IMR-90 (cell line): ENCODE measurements at regions not wholly inside any gene's neighbourhood (a gene's known extent, or its start where the extent isn't known, plus 50 kb on each side); places are given as distances from the start of the nearest gene placed in this dataset.

Experiments used
- ATAC-seq: fragments of 200-7000 bp; cut with Tn5 transposase; 2 replicates; pipeline ENCODE4 v1.9.1; 2020; ENCODE audit warnings: low read depth, mild to moderate bottlenecking, moderate library complexity
- BruUV-seq: library from RNA; stranded (reverse); fragments of 400-500 nt; replicated peaks from 2 replicates; lab custom pipeline; 2021; lab: Mats Ljungman, UMichigan
- CTCF ChIA-PET: fragments of 300-600 bp; formaldehyde crosslinking; extraction: SDS; loops from one replicate; lab custom pipeline; 2021; ENCODE audit warnings: antibody characterized with exemption; lab: Yijun Ruan, JAX
- POLR2A ChIA-PET: fragments of 300-600 bp; sonication (Branson Sonifier 250); formaldehyde crosslinking; loops from one replicate; lab custom pipeline; 2022; ENCODE audit warnings: antibody characterized with exemption; ENCODE audit not compliant: unreplicated experiment; lab: Charles Lee
- DNase-seq: peaks from one replicate; pipeline ENCODE4 v3.0.0; 2013
- H2AFZ ChIP-seq: replicated peaks from 2 replicates; pipeline ENCODE3; 2013; ENCODE audit warnings: low read length, mild to moderate bottlenecking; ENCODE audit not compliant: poor library complexity
- H2AK5ac ChIP-seq: 2 replicates; pipeline ENCODE4 v1.6.1; 2013; ENCODE audit warnings: low read depth, low read length, inconsistent platforms
- H2AK9ac ChIP-seq: replicated peaks from 2 replicates; pipeline ENCODE3; 2013; ENCODE audit warnings: mild to moderate bottlenecking, low read depth, low read length, moderate library complexity; ENCODE audit not compliant: poor library complexity
- H2BK120ac ChIP-seq: 2 replicates; pipeline ENCODE4 v1.6.1; 2013; ENCODE audit warnings: low read depth, low read length, inconsistent platforms
- H2BK15ac ChIP-seq: 3 replicates; pipeline ENCODE4 v1.6.1; 2013; ENCODE audit warnings: low read depth, low read length, inconsistent platforms
- H2BK20ac ChIP-seq: 2 replicates; pipeline ENCODE4 v1.6.1; 2013; ENCODE audit warnings: low read depth, mild to moderate bottlenecking, inconsistent platforms, low read length, moderate library complexity
- H2BK5ac ChIP-seq: 2 replicates; pipeline ENCODE4 v1.6.1; 2013; ENCODE audit warnings: mild to moderate bottlenecking, low read depth, low read length, inconsistent platforms; ENCODE audit not compliant: poor library complexity, severe bottlenecking
- H3K14ac ChIP-seq: replicated peaks from 2 replicates; pipeline ENCODE4 v1.6.1; 2013; ENCODE audit warnings: low read depth, low read length, inconsistent platforms
- H3K18ac ChIP-seq: 2 replicates; pipeline ENCODE4 v1.6.1; 2013; ENCODE audit warnings: low read depth, low read length, control low read depth
- H3K23ac ChIP-seq: 2 replicates; pipeline ENCODE4 v1.6.1; 2013; ENCODE audit warnings: low read depth, low read length, inconsistent platforms
- H3K27ac ChIP-seq: 2 replicates; pipeline ENCODE4 v1.5.1; 2013; ENCODE audit warnings: mild to moderate bottlenecking, control low read depth, low read length; ENCODE audit not compliant: insufficient read depth
- H3K27me3 ChIP-seq: 2 replicates; pipeline ENCODE4 v1.6.1; 2013; ENCODE audit warnings: low read length; ENCODE audit not compliant: control insufficient read depth, insufficient read depth
- H3K36me3 ChIP-seq: 2 replicates; pipeline ENCODE4 v1.6.1; 2013; ENCODE audit warnings: low read length, mixed read lengths; ENCODE audit not compliant: control insufficient read depth, insufficient read depth
- H3K4ac ChIP-seq: 2 replicates; pipeline ENCODE4 v1.6.1; 2013; ENCODE audit warnings: low read depth, low read length, inconsistent platforms
- H3K4me1 ChIP-seq: 2 replicates; pipeline ENCODE4 v1.6.1; 2013; ENCODE audit warnings: low read length, mixed read lengths; ENCODE audit not compliant: control insufficient read depth, insufficient read depth
- H3K4me2 ChIP-seq: 2 replicates; pipeline ENCODE4 v1.6.1; 2013; ENCODE audit warnings: low read depth, mild to moderate bottlenecking, control low read depth, low read length, moderate library complexity
- H3K4me3 ChIP-seq: 2 replicates; pipeline ENCODE4 v1.5.1; 2013; ENCODE audit warnings: low read depth, mild to moderate bottlenecking, control low read depth, low read length, moderate library complexity; ENCODE audit not compliant: insufficient read depth
- H3K56ac ChIP-seq: 2 replicates; pipeline ENCODE4 v1.6.1; 2013; ENCODE audit warnings: low read length, inconsistent platforms; ENCODE audit not compliant: insufficient read depth; ENCODE audit errors: extremely low read depth
- H3K79me1 ChIP-seq, 2 experiments: 2 replicates each; pipeline ENCODE4 v1.6.1; 2013; ENCODE audit warnings: low read length in 2 of 2, inconsistent platforms in 1 of 2, low read depth in 1 of 2
- H3K9ac ChIP-seq: 2 replicates; pipeline ENCODE4 v1.6.1; 2013; ENCODE audit warnings: low read depth, low read length, control low read depth
- H3K9me1 ChIP-seq: 2 replicates; pipeline ENCODE4 v1.6.1; 2013; ENCODE audit warnings: low read length, inconsistent platforms; ENCODE audit not compliant: insufficient read depth
- H3K9me3 ChIP-seq: 2 replicates; pipeline ENCODE4 v1.6.1; 2013; ENCODE audit warnings: low read length; ENCODE audit not compliant: control insufficient read depth, insufficient read depth
- H4K20me1 ChIP-seq: 2 replicates; pipeline ENCODE4 v1.6.1; 2013; ENCODE audit warnings: low read length, inconsistent platforms; ENCODE audit not compliant: insufficient read depth
- H4K5ac ChIP-seq: 2 replicates; pipeline ENCODE4 v1.6.1; 2013; ENCODE audit warnings: mild to moderate bottlenecking, low read depth, low read length, control low read depth
- H4K8ac ChIP-seq, 2 experiments: 2 replicates each; pipeline ENCODE4 v1.6.1; 2013; ENCODE audit warnings: low read depth in 2 of 2, low read length in 2 of 2, control low read depth in 1 of 2, inconsistent platforms in 1 of 2
- H4K91ac ChIP-seq: 2 replicates; pipeline ENCODE4 v1.6.1; 2013; ENCODE audit warnings: low read depth, low read length, inconsistent platforms; ENCODE audit not compliant: insufficient read depth
- BHLHE40 ChIP-seq: fragments of 150-350 bp; IDR thresholded peaks from 2 replicates; pipeline ENCODE4 v1.6.1; 2016; ENCODE audit warnings: mild to moderate bottlenecking, low read depth, low read length
- CHD1 ChIP-seq: IDR thresholded peaks from 2 replicates; pipeline ENCODE4 v1.6.1; 2012; ENCODE audit warnings: low read depth, low read length, improper control_type of control experiment
- MAFK ChIP-seq: IDR thresholded peaks from 2 replicates; pipeline ENCODE4 v1.6.1; 2012; ENCODE audit warnings: low read depth, low read length, improper control_type of control experiment
- MAZ ChIP-seq: IDR thresholded peaks from 2 replicates; pipeline ENCODE4 v1.6.1; 2012; ENCODE audit warnings: low read depth, mild to moderate bottlenecking, low read length, improper control_type of control experiment, moderate library complexity, borderline replicate concordance
- MXI1 ChIP-seq: IDR thresholded peaks from 2 replicates; pipeline ENCODE4 v1.6.1; 2012; ENCODE audit warnings: low read depth, mild to moderate bottlenecking, low read length, moderate library complexity, borderline replicate concordance
- POLR2A ChIP-seq: IDR thresholded peaks from 2 replicates; pipeline ENCODE4 v1.6.1; 2012; ENCODE audit warnings: mild to moderate bottlenecking, low read depth, low read length
- RAD21 ChIP-seq: IDR thresholded peaks from 2 replicates; pipeline ENCODE4 v1.6.1; 2012; ENCODE audit warnings: low read length, improper control_type of control experiment
- RCOR1 ChIP-seq: IDR thresholded peaks from 2 replicates; pipeline ENCODE4 v1.6.1; 2012; ENCODE audit warnings: mild to moderate bottlenecking, low read length, improper control_type of control experiment; ENCODE audit not compliant: insufficient replicate concordance
- RFX5 ChIP-seq: IDR thresholded peaks from 2 replicates; pipeline ENCODE4 v1.8.0; 2012; ENCODE audit warnings: low read depth, mild to moderate bottlenecking, low read length, moderate library complexity
- SMC3 ChIP-seq: fragments of 150-350 bp; IDR thresholded peaks from 2 replicates; pipeline ENCODE4 v1.6.1; 2016; ENCODE audit warnings: low read depth, mild to moderate bottlenecking, antibody characterized with exemption, low read length, moderate library complexity
- USF2 ChIP-seq: fragments of 150-350 bp; IDR thresholded peaks from 2 replicates; pipeline ENCODE4 v1.6.1; 2017; ENCODE audit warnings: mild to moderate bottlenecking, antibody characterized with exemption, low read length, low read depth
- WGBS, 2 experiments: methylation state at CpG; one replicate each; pipeline versions ENCODE4 v1.1.5 to v1.1.7; 2013; ENCODE audit warnings: missing lambda C conversion rate in 2 of 2; ENCODE audit not compliant: insufficient read length in 1 of 2; ENCODE audit errors: extremely low coverage in 2 of 2; 5-methylcytosine and 5-hydroxymethylcytosine counted together
- dilution Hi-C: fragments of 300-500 bp; cut with HindIII; formaldehyde crosslinking; loops from one replicate; pipeline ENCODE4 v1.14.3; 2018; ENCODE audit warnings: low sequenced_read_pairs; ENCODE audit not compliant: unreplicated experiment
- in situ Hi-C: fragments of 300-500 bp; cut with MboI; formaldehyde crosslinking; loops from 3 replicates; pipeline ENCODE4 v1.14.3; 2019; ENCODE audit warnings: low sequenced_read_pairs, inconsistent platforms, mixed read lengths
- intact Hi-C: fragments of 100-400 bp; cut with micrococcal nuclease; formaldehyde crosslinking; loops from 2 replicates; pipeline ENCODE4 v1.10.0; 2022

- no TSS peak for BruUV-seq
- no peak overlapping the region for H3K4ac ChIP-seq
- H3K4me3 ChIP-seq: no peak overlapping the region
- no peak overlapping the region for H2AK9ac ChIP-seq
- no peak for DNase-seq
- H2AK5ac ChIP-seq: no peak overlapping the region
- intact Hi-C loops (no loop called here), dilution Hi-C loops (no loop called here), in situ Hi-C loops (no loop called here)
- H3K27me3 ChIP-seq: no peaks in the 10 kb centered on the region
- no peak overlapping the region for H3K27ac ChIP-seq
- H3K79me1 ChIP-seq: no peaks in the 10 kb centered on the region
- no peaks in the 10 kb centered on the region for H3K36me3 ChIP-seq
- H2BK5ac ChIP-seq: no peak overlapping the region
- no peaks in the 10 kb centered on the region for H3K4me1 ChIP-seq
- no peak for ATAC-seq
- H2AFZ ChIP-seq: no peak overlapping the region
- no peak overlapping the region for H3K23ac ChIP-seq
- no peak overlapping the region for H3K9ac ChIP-seq
- no peak overlapping the region for H3K56ac ChIP-seq
- no peak overlapping the region for H2BK120ac ChIP-seq
- no peak for TF ChIP-seq CHD1
- no peak for TF ChIP-seq RFX5
- no peak for TF ChIP-seq BHLHE40
- no peak for TF ChIP-seq MAZ
- TF ChIP-seq RAD21: no peak
- TF ChIP-seq MAFK: no peak
- TF ChIP-seq RCOR1: no peak
- TF ChIP-seq USF2: no peak
- TF ChIP-seq MXI1: no peak
- TF ChIP-seq POLR2A: no peak
- no peak for TF ChIP-seq SMC3
- H4K20me1 ChIP-seq: no peaks in the 10 kb centered on the region
- H3K14ac ChIP-seq: no peak overlapping the region
- no peak overlapping the region for H4K91ac ChIP-seq
- no peaks in the 10 kb centered on the region for H3K9me1 ChIP-seq
- no peak overlapping the region for H3K4me2 ChIP-seq
- no peak overlapping the region for H4K8ac ChIP-seq
- no peaks in the 10 kb centered on the region for H3K9me3 ChIP-seq
- ChIA-PET POLR2A (no interaction called here), CTCF (no interaction called here)
- no peak overlapping the region for H2BK20ac ChIP-seq
- no peak overlapping the region for H2BK15ac ChIP-seq
- no peak overlapping the region for H3K18ac ChIP-seq
- no peak overlapping the region for H4K5ac ChIP-seq
- WGBS, 2 experiments: no CpG with 5 or more reads among the region's 3 CpGs
These were observed 563.2 kb downstream of the GBE1 start for GRCh38 chr3:81198216-81198615.
